ENCODE measurements at regions not wholly inside any gene's neighbourhood (a gene's known extent, or its start where the extent isn't known, plus 50 kb on each side); places are given as distances from the start of the nearest gene placed in this dataset.

- TF ChIP-seq CTCF (IDR thresholded peaks at IDR 0.05) (no peak), POLR2A (IDR thresholded peaks at IDR 0.05) (no peak)
Measured at GRCh38 chr17:63150490-63150889, 184.5 kb downstream of the TANC2 start.

Data from uterus (tissue), 2 donors.